HFFc6 (cell line): ENCODE measurements at regions not wholly inside any gene's neighbourhood (a gene's known extent, or its start where the extent isn't known, plus 50 kb on each side); places are given as distances from the start of the nearest gene placed in this dataset.

ENCODE experiments used
- DNase-seq: peaks from one replicate; pipeline ENCODE4 v3.0.0-alpha.2; 2018
- H3K27ac Mint-ChIP-seq: 2 replicates; pipeline ENCODE4 v1.8.0; 2020; ENCODE audit warnings: mild to moderate bottlenecking, mixed read lengths
- H3K27me3 Mint-ChIP-seq: 2 replicates; pipeline ENCODE4 v1.8.0; 2021; ENCODE audit warnings: mild to moderate bottlenecking, moderate library complexity, mixed read lengths; ENCODE audit not compliant: insufficient read depth
- H3K36me3 Mint-ChIP-seq: 2 replicates; pipeline ENCODE4 v1.8.0; 2021; ENCODE audit warnings: low read depth, mixed read lengths
- H3K4me1 Mint-ChIP-seq: 2 replicates; pipeline ENCODE4 v1.8.0; 2020; ENCODE audit warnings: low read depth, mixed read lengths
- H3K4me3 Mint-ChIP-seq: 2 replicates; pipeline ENCODE4 v1.8.0; 2020; ENCODE audit warnings: mild to moderate bottlenecking, moderate library complexity, mixed read lengths
- H3K9me3 Mint-ChIP-seq: 2 replicates; pipeline ENCODE4 v1.8.0; 2020; ENCODE audit warnings: mild to moderate bottlenecking, mixed read lengths
- CTCF ChIP-seq: fragments of 200-600 bp; sonication (generic); IDR thresholded peaks from 2 replicates; pipeline ENCODE4 v1.5.0; 2021; ENCODE audit warnings: antibody characterized with exemption, mild to moderate bottlenecking

GRCh38 chr10:110447886-110448285 is 49.8 kb upstream of the DUSP5 start:
- Mint-ChIP-seq H3K27ac (peak overlapping the region; percentile 96), H3K4me3 (peak overlapping the region; percentile 42; the same call in 1 of the 2 replicates), H3K4me1 (peaks cover 26% of the 10 kb centered on the region), H3K9me3 (no peaks in the 10 kb centered on the region), H3K27me3 (peaks cover 3% of the 10 kb centered on the region; the same call in 1 of the 2 replicates), H3K36me3 (no peaks in the 10 kb centered on the region; the same call in 1 of the 2 replicates)
- DNase-seq: no peak
- no peak for TF ChIP-seq CTCF
